HG02970 (cell line): ENCODE measurements at regions not wholly inside any gene's neighbourhood (a gene's known extent, or its start where the extent isn't known, plus 50 kb on each side); places are given as distances from the start of the nearest gene placed in this dataset.
"Not testable (repeated sequence)": the region's sequence is repeated elsewhere in the genome, so short reads cannot be mapped to it uniquely, and the experiment has no call there.

Source experiments
- ATAC-seq: cut with Tn5 transposase; IDR thresholded peaks from one replicate; pipeline ENCODE4 v1.9.1; 2021; ENCODE audit warnings: mild to moderate bottlenecking, moderate library complexity, moderate number of reproducible peaks; ENCODE audit not compliant: unreplicated experiment, low FRiP score

DNA sequence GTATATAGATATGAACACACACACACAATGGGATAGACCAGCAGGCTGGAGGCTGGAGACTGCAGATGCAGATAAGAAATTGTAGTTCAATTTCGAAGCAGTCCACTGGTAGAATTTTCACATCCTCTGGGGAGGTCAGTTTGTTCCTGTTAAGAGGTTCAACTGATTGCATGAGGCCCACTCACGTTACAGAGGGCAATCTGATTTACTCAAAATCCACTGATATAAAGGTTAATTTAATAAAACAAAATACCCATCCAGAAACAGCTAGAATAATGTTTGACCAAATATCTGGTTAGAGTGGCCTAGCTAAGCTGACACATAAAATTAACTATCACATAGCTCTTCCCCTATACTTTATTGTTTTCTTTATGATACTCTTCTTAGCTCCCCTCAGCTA, 162.9 kb upstream of the SMIM30 start:
- ATAC-seq, result no peak

DNA sequence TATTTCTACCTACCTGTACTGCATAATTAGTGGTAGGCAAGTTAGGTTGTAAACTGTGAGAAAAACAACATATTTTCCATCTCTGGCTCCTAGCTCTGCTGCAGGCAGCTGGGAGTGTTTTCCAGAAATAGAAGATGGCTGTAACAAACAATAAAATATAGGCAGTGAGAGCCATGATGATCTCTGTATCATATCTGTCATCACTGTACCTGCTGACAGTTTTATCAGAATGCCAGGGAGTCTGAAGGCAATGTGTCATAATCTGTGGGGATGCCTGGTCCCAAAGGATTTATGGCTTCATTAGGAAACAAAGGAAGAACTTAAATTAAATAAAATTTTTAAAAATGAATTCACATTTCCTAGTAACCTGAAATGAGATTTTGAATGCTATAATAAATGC, 160.9 kb upstream of the SMIM30 start:
- no peak for ATAC-seq

- no peak for ATAC-seq
Observed at GRCh38 chr7:113270790-113271189, 152.4 kb upstream of the SMIM30 start.

DNA sequence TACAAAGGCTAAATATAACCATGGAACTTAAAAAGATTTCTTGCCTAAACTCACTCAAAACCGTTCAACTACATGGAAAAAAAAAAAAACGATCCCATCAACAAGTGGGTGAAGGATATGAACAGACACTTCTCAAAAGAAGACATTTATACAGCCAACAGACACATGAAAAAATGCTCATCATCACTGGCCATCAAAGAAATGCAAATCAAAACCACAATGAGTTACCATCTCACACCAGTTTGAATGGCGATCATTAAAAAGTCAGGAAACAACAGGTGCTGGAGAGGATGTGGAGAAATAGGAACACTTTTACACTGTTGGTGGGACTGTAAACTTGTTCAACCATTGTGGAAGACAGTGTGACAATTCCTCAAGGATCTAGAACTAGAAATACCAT, 151.2 kb upstream of the SMIM30 start:
- ATAC-seq, result not testable (repeated sequence)

- no peak for ATAC-seq
Observed at GRCh38 chr7:113268757-113269156, 150.4 kb upstream of the SMIM30 start.

DNA sequence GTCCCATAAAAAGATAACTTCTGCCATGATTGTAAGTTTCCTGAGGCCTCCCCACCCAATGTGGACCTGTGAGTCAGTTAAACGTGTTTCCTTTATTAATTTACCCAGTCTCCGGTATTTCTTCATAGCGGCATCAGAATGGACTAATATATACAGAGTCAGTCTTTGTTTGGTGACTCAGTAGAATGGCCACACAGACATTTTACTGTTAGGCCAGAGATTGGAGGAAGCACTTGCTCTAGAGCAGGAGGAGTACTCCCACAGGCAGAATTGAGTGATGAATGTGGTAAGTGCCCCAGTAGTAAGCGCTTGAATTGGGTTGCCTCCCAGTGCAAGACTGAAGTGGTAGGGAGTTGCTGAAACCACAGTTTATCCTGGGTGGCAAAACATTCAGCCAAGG, 149.5 kb upstream of the SMIM30 start:
- ATAC-seq, result no peak

GRCh38 chr7:113267271-113267670, 148.9 kb upstream of the SMIM30 start:
- no peak for ATAC-seq

- ATAC-seq, result no peak
Observed at GRCh38 chr7:113263749-113264148, 145.4 kb upstream of the SMIM30 start.

GRCh38 chr7:113263215-113263742, 144.9 kb upstream of the SMIM30 start:
- ATAC-seq, result not testable (repeated sequence)

- no peak for ATAC-seq
Observed at GRCh38 chr7:113256883-113257531, 138.7 kb upstream of the SMIM30 start.

GRCh38 chr7:113247198-113247597, 128.8 kb upstream of the SMIM30 start:
- no peak for ATAC-seq

DNA sequence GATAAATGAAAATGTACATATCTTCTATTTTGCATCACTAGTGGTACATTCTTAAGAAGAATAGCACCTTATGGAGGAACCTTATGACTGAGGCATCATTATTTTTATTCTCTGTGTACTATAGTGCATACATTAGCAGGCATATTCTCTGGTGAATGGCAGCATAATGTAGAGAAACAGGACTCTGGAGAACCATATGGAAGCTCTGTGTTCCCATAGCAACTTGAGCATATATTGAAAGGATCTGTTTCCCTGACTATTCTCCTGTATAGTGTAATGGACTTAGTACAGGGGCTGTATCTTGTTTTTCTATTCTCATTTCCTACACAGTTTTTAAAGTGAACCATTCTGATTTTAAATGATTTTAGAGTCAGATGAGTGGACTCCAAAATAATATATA, 128.4 kb upstream of the SMIM30 start:
- ATAC-seq, result no peak

GRCh38 chr7:113232885-113233284, 114.5 kb upstream of the SMIM30 start:
- ATAC-seq, result no peak

DNA sequence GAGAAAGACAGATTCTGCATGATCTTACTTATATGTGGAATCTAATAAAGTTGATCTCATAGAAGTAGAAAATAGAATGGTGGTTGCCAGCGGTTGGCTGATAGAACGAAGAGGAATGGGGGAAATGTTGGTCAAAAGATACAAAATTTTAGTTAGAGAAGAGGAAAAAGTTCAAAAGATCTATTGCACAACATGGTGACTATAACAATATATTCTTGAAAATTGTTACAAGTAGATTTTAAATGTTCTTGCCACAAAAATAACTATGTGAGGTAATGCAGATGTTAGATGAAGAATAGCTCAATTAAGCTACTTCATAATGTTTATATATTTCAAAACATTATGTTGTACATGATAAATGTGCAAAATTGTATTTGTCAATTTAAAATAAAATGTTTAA, 112.3 kb upstream of the SMIM30 start:
- no peak for ATAC-seq

GRCh38 chr7:113217314-113217713, 99.0 kb upstream of the SMIM30 start:
- ATAC-seq, result no peak

DNA sequence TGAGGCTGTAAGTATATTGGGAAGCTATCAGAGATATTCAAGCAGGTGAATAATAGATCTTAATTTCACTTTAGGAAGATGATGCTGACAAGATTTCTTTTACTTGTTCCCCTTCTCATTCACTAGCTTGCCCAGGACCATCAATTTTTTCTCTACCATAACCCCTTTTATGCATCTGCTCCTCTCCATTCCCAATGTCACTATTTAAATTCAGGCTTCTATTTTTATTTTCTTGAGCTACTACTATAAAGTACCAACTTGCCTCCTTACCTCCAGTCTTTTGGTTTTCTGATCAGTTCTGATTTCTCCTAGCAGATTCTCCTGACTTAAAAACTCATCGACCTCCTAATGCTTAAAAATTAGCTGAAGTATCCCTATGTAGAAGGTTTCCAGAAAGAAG, 97.7 kb upstream of the SMIM30 start:
- ATAC-seq, result no peak

GRCh38 chr7:113209449-113210203, 91.3 kb upstream of the SMIM30 start:
- no peak for ATAC-seq

- ATAC-seq, result no peak
Observed at GRCh38 chr7:113207931-113208330, 89.6 kb upstream of the SMIM30 start.

GRCh38 chr7:113207441-113207840, 89.1 kb upstream of the SMIM30 start:
- ATAC-seq, result no peak

DNA sequence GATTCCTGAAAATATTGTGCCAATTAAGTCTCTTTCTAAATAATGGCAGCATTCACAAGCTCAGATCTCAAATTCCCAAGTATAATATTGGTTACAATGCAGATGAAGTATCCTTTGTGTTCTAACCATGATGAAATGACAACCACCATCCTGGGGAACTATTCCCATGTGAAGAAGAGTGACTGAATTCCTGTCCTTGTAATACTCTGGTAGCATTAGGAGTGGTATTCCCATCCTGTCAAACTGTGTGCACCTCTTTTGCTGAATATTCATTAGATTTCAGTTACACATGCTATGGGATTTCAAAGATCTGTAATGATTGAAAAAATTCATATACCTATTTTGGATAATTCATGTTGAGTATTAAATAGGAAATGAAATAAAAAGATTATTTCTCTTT, 86.1 kb upstream of the SMIM30 start:
- no peak for ATAC-seq

DNA sequence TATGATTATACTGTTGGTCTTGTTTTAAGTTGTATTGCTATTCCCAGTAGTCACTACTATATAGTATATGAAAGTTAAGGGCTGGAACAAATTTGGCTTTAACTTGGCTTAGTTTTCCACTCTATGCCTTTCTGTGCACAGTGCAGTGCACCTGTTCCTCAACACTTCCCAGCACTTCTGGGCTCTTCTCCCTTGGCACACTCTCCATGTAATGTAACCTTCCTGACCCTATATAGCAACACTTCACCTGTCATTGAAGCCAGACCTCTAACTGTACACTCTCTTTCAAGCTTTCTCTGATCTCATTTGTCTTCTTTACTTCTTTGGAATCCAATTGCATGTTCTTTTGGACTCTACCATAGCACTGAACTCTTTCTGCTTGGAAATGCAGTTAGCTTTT, 83.9 kb upstream of the SMIM30 start:
- ATAC-seq, result no peak

DNA sequence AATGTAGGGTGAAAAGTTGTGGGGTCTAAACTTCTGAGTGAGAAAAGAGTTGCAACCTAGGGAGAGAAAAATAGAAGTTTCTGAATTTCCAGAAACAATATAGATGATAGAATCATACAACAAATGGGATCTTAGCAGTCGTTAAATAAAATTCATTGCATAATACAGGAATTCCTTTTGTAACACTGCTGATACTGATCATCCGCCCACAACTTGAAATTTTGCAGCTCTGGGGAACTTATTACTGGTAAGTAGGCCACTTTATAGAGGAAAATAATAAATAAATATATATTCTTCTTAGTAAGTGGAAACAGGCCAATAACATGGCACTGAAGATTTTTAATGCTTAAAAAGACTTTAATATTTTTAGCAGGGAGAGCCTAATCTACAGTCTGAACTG, 81.9 kb upstream of the SMIM30 start:
- ATAC-seq, result no peak
